ENCODE measurements at regions not wholly inside any gene's neighbourhood (a gene's known extent, or its start where the extent isn't known, plus 50 kb on each side); places are given as distances from the start of the nearest gene placed in this dataset.

DNA sequence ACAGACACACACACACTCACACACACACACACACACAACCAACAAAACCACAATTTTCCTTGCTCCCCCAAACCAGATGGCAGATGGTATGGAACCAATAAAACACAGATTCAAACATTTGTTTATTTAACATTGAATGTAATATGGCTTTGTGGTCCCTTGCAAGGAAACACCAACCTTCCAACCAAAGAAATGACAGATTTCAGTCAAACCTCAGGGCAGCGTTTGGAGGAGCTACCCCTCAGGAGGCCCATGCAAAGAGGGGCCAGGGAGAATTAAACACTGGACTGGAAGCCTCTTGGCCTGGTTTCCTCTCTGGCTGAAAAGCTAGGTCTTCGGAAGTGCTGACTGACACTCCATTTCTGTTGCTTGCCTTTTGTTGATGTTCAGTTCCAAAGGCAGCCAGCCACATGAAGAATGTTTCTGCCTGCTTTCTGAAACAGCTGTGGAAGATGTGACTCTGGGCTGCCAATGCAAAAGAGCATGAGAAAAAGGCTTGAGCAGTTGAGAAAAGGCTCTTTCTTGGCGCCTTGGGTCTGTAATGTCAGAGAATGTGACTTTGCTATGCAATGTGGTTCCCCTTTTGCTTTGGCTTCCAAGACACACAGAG lies 296.1 kb downstream of the RPLP1 start:
- H3K36me3 ChIP-seq (ENCODE audit: control insufficient read depth, insufficient read depth, low read length) = no peaks in the 10 kb centered on the region
- peaks cover 2% of the 10 kb centered on the region; the same call in 1 of the 2 replicates for H3K9me3 ChIP-seq (ENCODE audit: control insufficient read depth, insufficient read depth, low read depth, low read length)
- H3K4me1 ChIP-seq (ENCODE audit: control insufficient read depth, insufficient read depth, low read length) = no peaks in the 10 kb centered on the region
- ChIA-PET POLR2A (no interaction called here), CTCF (no interaction called here)
- in situ Hi-C loops (cut with HindIII; ENCODE audit: low pct_unique_long_range_greater_than_20kb, low sequenced_read_pairs) (no loop called here), intact Hi-C loops (cut with micrococcal nuclease; ENCODE audit: unreplicated experiment) (no loop called here)
- no peaks in the 10 kb centered on the region for H3K27me3 ChIP-seq (ENCODE audit: control insufficient read depth, insufficient read depth, low read length)
- H3K4me3 ChIP-seq (ENCODE audit: low read depth in 2 of 2, low read length in 2 of 2) = no peak overlapping the region
- ATAC-seq (no peak), DNase-seq (ENCODE audit: low read depth, low spot score) (no peak)
- TF ChIP-seq, protein P1, sequence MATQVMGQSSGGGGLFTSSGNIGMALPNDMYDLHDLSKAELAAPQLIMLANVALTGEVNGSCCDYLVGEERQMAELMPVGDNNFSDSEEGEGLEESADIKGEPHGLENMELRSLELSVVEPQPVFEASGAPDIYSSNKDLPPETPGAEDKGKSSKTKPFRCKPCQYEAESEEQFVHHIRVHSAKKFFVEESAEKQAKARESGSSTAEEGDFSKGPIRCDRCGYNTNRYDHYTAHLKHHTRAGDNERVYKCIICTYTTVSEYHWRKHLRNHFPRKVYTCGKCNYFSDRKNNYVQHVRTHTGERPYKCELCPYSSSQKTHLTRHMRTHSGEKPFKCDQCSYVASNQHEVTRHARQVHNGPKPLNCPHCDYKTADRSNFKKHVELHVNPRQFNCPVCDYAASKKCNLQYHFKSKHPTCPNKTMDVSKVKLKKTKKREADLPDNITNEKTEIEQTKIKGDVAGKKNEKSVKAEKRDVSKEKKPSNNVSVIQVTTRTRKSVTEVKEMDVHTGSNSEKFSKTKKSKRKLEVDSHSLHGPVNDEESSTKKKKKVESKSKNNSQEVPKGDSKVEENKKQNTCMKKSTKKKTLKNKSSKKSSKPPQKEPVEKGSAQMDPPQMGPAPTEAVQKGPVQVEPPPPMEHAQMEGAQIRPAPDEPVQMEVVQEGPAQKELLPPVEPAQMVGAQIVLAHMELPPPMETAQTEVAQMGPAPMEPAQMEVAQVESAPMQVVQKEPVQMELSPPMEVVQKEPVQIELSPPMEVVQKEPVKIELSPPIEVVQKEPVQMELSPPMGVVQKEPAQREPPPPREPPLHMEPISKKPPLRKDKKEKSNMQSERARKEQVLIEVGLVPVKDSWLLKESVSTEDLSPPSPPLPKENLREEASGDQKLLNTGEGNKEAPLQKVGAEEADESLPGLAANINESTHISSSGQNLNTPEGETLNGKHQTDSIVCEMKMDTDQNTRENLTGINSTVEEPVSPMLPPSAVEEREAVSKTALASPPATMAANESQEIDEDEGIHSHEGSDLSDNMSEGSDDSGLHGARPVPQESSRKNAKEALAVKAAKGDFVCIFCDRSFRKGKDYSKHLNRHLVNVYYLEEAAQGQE (IDR thresholded peaks at IDR 0.05; ENCODE audit: insufficient read depth in 1 of 2, low read depth in 2 of 2, low read length in 1 of 2) = no peak
- no peak for TF ChIP-seq CTCF (IDR thresholded peaks at IDR 0.05)
- TF ChIP-seq POLR2AphosphoS5 (IDR thresholded peaks at IDR 0.05; ENCODE audit: low read depth, low read length) = no peak
- no peak for TF ChIP-seq SIN3A (IDR thresholded peaks at IDR 0.05; ENCODE audit: borderline replicate concordance, insufficient read depth, low read depth, low read length)
- no peak for TF ChIP-seq TCF7L2 (IDR thresholded peaks at IDR 0.05; ENCODE audit: low read depth, low read length)
- BruUV-seq (replicated peaks) = no TSS peak
- no peak overlapping the region for H3K27ac ChIP-seq (ENCODE audit: low read length)

DNA sequence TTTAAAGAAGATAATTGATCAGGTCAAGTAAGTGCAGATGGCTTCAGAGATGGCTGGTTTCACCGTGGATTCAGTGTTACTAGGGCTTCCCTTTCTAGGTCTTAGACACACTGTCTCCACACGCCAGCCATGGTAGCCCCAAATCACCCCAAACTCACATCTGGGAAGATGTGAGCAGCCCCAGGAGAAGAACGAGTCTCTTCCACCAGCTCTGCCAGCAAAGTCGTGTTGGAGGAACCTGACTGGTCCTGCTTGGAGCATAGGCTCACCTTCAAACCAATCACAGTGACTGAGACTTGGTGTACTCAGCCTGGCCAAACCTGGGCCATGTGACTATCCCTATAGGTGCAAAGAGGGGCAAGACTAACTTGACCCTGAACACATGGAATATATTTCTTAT lies 296.7 kb downstream of the RPLP1 start:
- no peak overlapping the region for H3K4me3 ChIP-seq (ENCODE audit: low read depth in 2 of 2, low read length in 2 of 2)
- H3K4me1 ChIP-seq (ENCODE audit: control insufficient read depth, insufficient read depth, low read length) = no peaks in the 10 kb centered on the region
- H3K27ac ChIP-seq (ENCODE audit: low read length) = no peak overlapping the region
- ATAC-seq (no peak), DNase-seq (ENCODE audit: low read depth, low spot score) (no peak)
- BruUV-seq (replicated peaks) = no TSS peak
- ChIA-PET CTCF (no interaction called here), POLR2A (interaction anchor here (0.7 kb wide), 1 partner anchor 9 kb away, joined by 3 read pairs; no protein-coding TSS in a partner anchor)
- TF ChIP-seq SIN3A (IDR thresholded peaks at IDR 0.05; ENCODE audit: borderline replicate concordance, insufficient read depth, low read depth, low read length) (no peak), POLR2AphosphoS5 (IDR thresholded peaks at IDR 0.05; ENCODE audit: low read depth, low read length) (no peak), CTCF (IDR thresholded peaks at IDR 0.05) (no peak), TCF7L2 (IDR thresholded peaks at IDR 0.05; ENCODE audit: low read depth, low read length) (no peak)
- TF ChIP-seq, protein P1 (IDR thresholded peaks at IDR 0.05; ENCODE audit: insufficient read depth in 1 of 2, low read depth in 2 of 2, low read length in 1 of 2) = no peak
- H3K36me3 ChIP-seq (ENCODE audit: control insufficient read depth, insufficient read depth, low read length) = no peaks in the 10 kb centered on the region
- no peaks in the 10 kb centered on the region for H3K27me3 ChIP-seq (ENCODE audit: control insufficient read depth, insufficient read depth, low read length)
- intact Hi-C loops (cut with micrococcal nuclease; ENCODE audit: unreplicated experiment) (no loop called here), in situ Hi-C loops (cut with HindIII; ENCODE audit: low pct_unique_long_range_greater_than_20kb, low sequenced_read_pairs) (no loop called here)
- H3K9me3 ChIP-seq (ENCODE audit: control insufficient read depth, insufficient read depth, low read depth, low read length) = peaks cover 2% of the 10 kb centered on the region; the same call in 1 of the 2 replicates
